ENCODE measurements at regions not wholly inside any gene's neighbourhood (a gene's known extent, or its start where the extent isn't known, plus 50 kb on each side); places are given as distances from the start of the nearest gene placed in this dataset.
A peak's percentile ranks its signal among the peaks of the same experiment; 100 is the strongest.

- DNase-seq (ENCODE audit: extremely low read depth in 1 of 11, low read depth in 9 of 11, low spot score in 4 of 11), result peak; percentile 21 to 48 (median 32)
Measured at GRCh38 chr20:39638731-39639130, 676.6 kb downstream of the DHX35 start.

- DNase-seq (ENCODE audit: extremely low read depth in 1 of 11, low read depth in 9 of 11, low spot score in 4 of 11), result no peak
Measured at GRCh38 chr20:39633689-39634088, 671.5 kb downstream of the DHX35 start.

GRCh38 chr20:39632757-39633156 is 670.6 kb downstream of the DHX35 start:
- no peak for DNase-seq (ENCODE audit: extremely low read depth in 1 of 11, low read depth in 9 of 11, low spot score in 4 of 11)

- DNase-seq (ENCODE audit: extremely low read depth in 1 of 11, low read depth in 9 of 11, low spot score in 4 of 11), result no peak
Measured at GRCh38 chr20:39632176-39632575, 670.0 kb downstream of the DHX35 start.

- DNase-seq (ENCODE audit: extremely low read depth in 1 of 11, low read depth in 9 of 11, low spot score in 4 of 11), result no peak
Measured at GRCh38 chr20:39631557-39631956, 669.4 kb downstream of the DHX35 start.

GRCh38 chr20:39630215-39630908 is 668.2 kb downstream of the DHX35 start:
- DNase-seq (ENCODE audit: extremely low read depth in 1 of 11, low read depth in 9 of 11, low spot score in 4 of 11), result no peak

- no peak for DNase-seq (ENCODE audit: extremely low read depth in 1 of 11, low read depth in 9 of 11, low spot score in 4 of 11)
Measured at GRCh38 chr20:39627765-39628164, 665.6 kb downstream of the DHX35 start.

GRCh38 chr20:39624316-39624715 is 662.2 kb downstream of the DHX35 start:
- no peak for DNase-seq (ENCODE audit: extremely low read depth in 1 of 11, low read depth in 9 of 11, low spot score in 4 of 11)

GRCh38 chr20:39623584-39624234 is 661.6 kb downstream of the DHX35 start:
- no peak for DNase-seq (ENCODE audit: extremely low read depth in 1 of 11, low read depth in 9 of 11, low spot score in 4 of 11)

GRCh38 chr20:39619271-39619785 is 657.2 kb downstream of the DHX35 start:
- DNase-seq (ENCODE audit: extremely low read depth in 1 of 11, low read depth in 9 of 11, low spot score in 4 of 11), result no peak

- DNase-seq (ENCODE audit: extremely low read depth in 1 of 11, low read depth in 9 of 11, low spot score in 4 of 11), result no peak
Measured at GRCh38 chr20:39611901-39612300, 649.8 kb downstream of the DHX35 start.

- no peak for DNase-seq (ENCODE audit: extremely low read depth in 1 of 11, low read depth in 9 of 11, low spot score in 4 of 11)
Measured at GRCh38 chr20:39607141-39607540, 645.0 kb downstream of the DHX35 start.

- DNase-seq (ENCODE audit: extremely low read depth in 1 of 11, low read depth in 9 of 11, low spot score in 4 of 11), result no peak
Measured at GRCh38 chr20:39605908-39606307, 643.8 kb downstream of the DHX35 start.

- DNase-seq (ENCODE audit: extremely low read depth in 1 of 11, low read depth in 9 of 11, low spot score in 4 of 11), result no peak
Measured at GRCh38 chr20:39605361-39605760, 643.2 kb downstream of the DHX35 start.

- DNase-seq (ENCODE audit: extremely low read depth in 1 of 11, low read depth in 9 of 11, low spot score in 4 of 11), result no peak
Measured at GRCh38 chr20:39603219-39603618, 641.1 kb downstream of the DHX35 start.

- DNase-seq (ENCODE audit: extremely low read depth in 1 of 11, low read depth in 9 of 11, low spot score in 4 of 11), result no peak
Measured at GRCh38 chr20:39602649-39603048, 640.5 kb downstream of the DHX35 start.

GRCh38 chr20:39600871-39601270 is 638.7 kb downstream of the DHX35 start:
- no peak for DNase-seq (ENCODE audit: extremely low read depth in 1 of 11, low read depth in 9 of 11, low spot score in 4 of 11)

- DNase-seq (ENCODE audit: extremely low read depth in 1 of 11, low read depth in 9 of 11, low spot score in 4 of 11), result no peak
Measured at GRCh38 chr20:39600156-39600555, 638.0 kb downstream of the DHX35 start.

- no peak for DNase-seq (ENCODE audit: extremely low read depth in 1 of 11, low read depth in 9 of 11, low spot score in 4 of 11)
Measured at GRCh38 chr20:39596554-39596953, 634.4 kb downstream of the DHX35 start.

- no peak for DNase-seq (ENCODE audit: extremely low read depth in 1 of 11, low read depth in 9 of 11, low spot score in 4 of 11)
Measured at GRCh38 chr20:39592371-39592770, 630.2 kb downstream of the DHX35 start.

Data from renal cortex interstitium (tissue), 11 donors.